Stimulated activated CD8-positive, alpha-beta memory T cell treated with anti-CD3 and anti-CD28 coated beads, Interleukin-15, amount 100 ng/mL, for 48 hours (primary cell): ENCODE measurements at regions not wholly inside any gene's neighbourhood (a gene's known extent, or its start where the extent isn't known, plus 50 kb on each side); places are given as distances from the start of the nearest gene placed in this dataset.

Experiments
- DNase-seq, 2 donors: peaks; one replicate each; pipeline ENCODE4 v3.0.0-alpha.2; 2020; ENCODE audit warnings: low read depth in 2 of 2

GRCh38 chr1:244196571-244197285, 145.6 kb downstream of the ZBTB18 start:
- no peak for DNase-seq

GRCh38 chr1:244197851-244198375, 146.8 kb downstream of the ZBTB18 start:
- no peak for DNase-seq

- no peak for DNase-seq
These were observed 148.8 kb downstream of the ZBTB18 start for GRCh38 chr1:244199902-244200301.

- no peak for DNase-seq
These were observed 149.5 kb downstream of the ZBTB18 start for GRCh38 chr1:244200596-244200995.

GRCh38 chr1:244201750-244202149, 150.7 kb downstream of the ZBTB18 start:
- no peak for DNase-seq

GRCh38 chr1:244204004-244204403, 152.9 kb downstream of the ZBTB18 start:
- no peak for DNase-seq

- no peak for DNase-seq
These were observed 154.1 kb downstream of the ZBTB18 start for GRCh38 chr1:244205171-244205570.

GRCh38 chr1:244205906-244206305, 154.8 kb downstream of the ZBTB18 start:
- DNase-seq: no peak

- no peak for DNase-seq
These were observed 156.2 kb downstream of the ZBTB18 start for GRCh38 chr1:244207042-244207934.

GRCh38 chr1:244207935-244208244, 156.8 kb downstream of the ZBTB18 start:
- no peak for DNase-seq

GRCh38 chr1:244209955-244210354, 158.9 kb downstream of the ZBTB18 start:
- DNase-seq: no peak

GRCh38 chr1:244210884-244211558, 159.9 kb downstream of the ZBTB18 start:
- DNase-seq: no peak

- DNase-seq: no peak
These were observed 160.5 kb downstream of the ZBTB18 start for GRCh38 chr1:244211559-244211944.

- no peak for DNase-seq
These were observed 161.1 kb downstream of the ZBTB18 start for GRCh38 chr1:244212219-244212618.

- no peak for DNase-seq
These were observed 161.9 kb downstream of the ZBTB18 start for GRCh38 chr1:244212797-244213475.

- no peak for DNase-seq
These were observed 163.2 kb downstream of the ZBTB18 start for GRCh38 chr1:244214009-244214967.

- DNase-seq: no peak
These were observed 165.8 kb downstream of the ZBTB18 start for GRCh38 chr1:244216836-244217235.

- DNase-seq: no peak
These were observed 166.6 kb downstream of the ZBTB18 start for GRCh38 chr1:244217711-244218110.

- no peak for DNase-seq
These were observed 167.1 kb downstream of the ZBTB18 start for GRCh38 chr1:244218220-244218619.

- DNase-seq: no peak
These were observed 168.1 kb downstream of the ZBTB18 start for GRCh38 chr1:244219149-244219548.

- DNase-seq: no peak
These were observed 168.7 kb downstream of the ZBTB18 start for GRCh38 chr1:244219802-244220201.
